GM19468 (cell line): ENCODE measurements at regions not wholly inside any gene's neighbourhood (a gene's known extent, or its start where the extent isn't known, plus 50 kb on each side); places are given as distances from the start of the nearest gene placed in this dataset.

Experiments used
- ATAC-seq: cut with Tn5 transposase; IDR thresholded peaks from one replicate; pipeline ENCODE4 v1.9.1; 2021; ENCODE audit warnings: mild to moderate bottlenecking, moderate library complexity, moderate number of reproducible peaks; ENCODE audit not compliant: unreplicated experiment; ENCODE audit errors: extremely low read depth

- no peak for ATAC-seq
These were observed 675.6 kb upstream of the POT1 start for GRCh38 chr7:125605241-125605640.

GRCh38 chr7:125602441-125602840 is 672.8 kb upstream of the POT1 start:
- ATAC-seq = no peak

GRCh38 chr7:125599387-125599786 is 669.8 kb upstream of the POT1 start:
- no peak for ATAC-seq

- ATAC-seq = no peak
These were observed 662.7 kb upstream of the POT1 start for GRCh38 chr7:125592331-125592730.

- ATAC-seq = no peak
These were observed 643.5 kb upstream of the POT1 start for GRCh38 chr7:125573126-125573525.

GRCh38 chr7:125572414-125572813 is 642.8 kb upstream of the POT1 start:
- no peak for ATAC-seq

- ATAC-seq = peak; percentile 66
These were observed 639.2 kb upstream of the POT1 start for GRCh38 chr7:125568799-125569198.

GRCh38 chr7:125567686-125568085 is 638.1 kb upstream of the POT1 start:
- ATAC-seq = no peak

- no peak for ATAC-seq
These were observed 634.4 kb upstream of the POT1 start for GRCh38 chr7:125563964-125564529.

- no peak for ATAC-seq
These were observed 633.9 kb upstream of the POT1 start for GRCh38 chr7:125563557-125563956.

GRCh38 chr7:125561006-125561405 is 631.4 kb upstream of the POT1 start:
- ATAC-seq = no peak

- ATAC-seq = no peak
These were observed 630.3 kb upstream of the POT1 start for GRCh38 chr7:125559921-125560320.

GRCh38 chr7:125555916-125556315 is 626.3 kb upstream of the POT1 start:
- ATAC-seq = no peak

- ATAC-seq = no peak
These were observed 621.4 kb upstream of the POT1 start for GRCh38 chr7:125551008-125551407.

- ATAC-seq = no peak
These were observed 617.9 kb upstream of the POT1 start for GRCh38 chr7:125547505-125547904.

GRCh38 chr7:125530553-125530952 is 600.9 kb upstream of the POT1 start:
- no peak for ATAC-seq

GRCh38 chr7:125529249-125529648 is 599.6 kb upstream of the POT1 start:
- ATAC-seq = no peak

- ATAC-seq = no peak
These were observed 597.3 kb upstream of the POT1 start for GRCh38 chr7:125526958-125527357.

- no peak for ATAC-seq
These were observed 596.5 kb upstream of the POT1 start for GRCh38 chr7:125526092-125526491.

GRCh38 chr7:125516194-125516593 is 586.6 kb upstream of the POT1 start:
- ATAC-seq = no peak

- ATAC-seq = no peak
These were observed 582.7 kb upstream of the POT1 start for GRCh38 chr7:125512373-125512772.

- no peak for ATAC-seq
These were observed 581.7 kb upstream of the POT1 start for GRCh38 chr7:125511310-125511709.

- ATAC-seq = no peak
These were observed 576.7 kb upstream of the POT1 start for GRCh38 chr7:125506331-125506730.
